ENCODE measurements at regions not wholly inside any gene's neighbourhood (a gene's known extent, or its start where the extent isn't known, plus 50 kb on each side); places are given as distances from the start of the nearest gene placed in this dataset.
"Not testable (repeated sequence)": the region's sequence is repeated elsewhere in the genome, so short reads cannot be mapped to it uniquely, and the experiment has no call there.

DNA sequence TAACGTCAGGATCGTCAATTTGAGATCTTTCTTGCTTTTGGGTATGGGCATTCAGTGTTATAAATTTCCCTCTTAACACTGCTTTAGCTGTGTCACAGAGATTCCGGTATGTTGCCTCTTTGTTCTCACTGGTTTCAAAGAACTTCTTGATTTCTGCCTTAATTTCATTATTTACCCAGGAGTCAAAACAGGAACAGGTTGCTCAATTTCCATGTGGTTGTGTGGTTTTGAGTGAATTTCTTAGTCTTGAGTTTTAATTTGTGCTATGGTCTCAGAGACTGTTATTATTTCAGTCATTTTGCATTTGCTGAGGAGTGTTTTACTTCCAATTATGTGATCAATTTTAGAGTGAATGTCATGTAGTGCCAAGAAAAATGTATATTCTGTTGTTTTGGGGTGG lies 153.1 kb downstream of the PCDH17 start:
- no peak for DNase-seq

DNA sequence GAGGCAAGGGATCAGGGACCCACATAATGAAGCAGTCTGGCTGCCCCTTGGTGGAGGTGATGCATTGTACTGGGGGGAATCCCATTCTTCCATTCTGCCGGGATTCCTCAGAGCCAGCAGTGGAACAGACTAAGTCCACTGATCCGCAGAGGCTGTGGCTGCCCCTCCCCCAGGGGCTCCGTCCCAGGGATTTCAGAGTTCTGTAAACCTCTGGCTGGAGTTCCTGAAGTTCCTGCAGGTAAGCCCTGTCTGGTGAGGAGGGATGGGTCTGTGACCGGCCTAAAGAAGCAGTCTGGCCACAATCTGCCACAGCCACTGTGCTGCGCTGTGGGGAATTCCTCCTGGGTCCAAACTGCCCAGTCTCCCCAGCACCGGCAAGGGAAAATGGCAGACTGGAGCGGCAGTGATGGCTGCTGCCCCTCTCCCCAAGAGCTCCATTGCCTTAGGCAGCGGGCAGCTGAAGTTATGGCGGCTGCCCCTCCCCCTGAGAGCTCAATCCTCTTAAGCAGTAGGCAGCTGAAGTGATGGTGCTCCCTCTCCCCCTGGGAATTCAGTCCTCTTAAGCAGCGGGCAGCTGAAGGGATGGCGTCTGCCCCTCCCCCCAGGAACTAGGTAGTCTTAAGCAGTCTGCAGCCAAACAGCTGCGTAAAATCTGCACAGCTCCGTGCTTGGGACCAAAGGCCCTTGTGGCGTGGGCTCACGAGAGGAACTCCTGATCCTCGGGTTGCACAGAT lies 155.7 kb downstream of the PCDH17 start:
- DNase-seq = no peak

DNA sequence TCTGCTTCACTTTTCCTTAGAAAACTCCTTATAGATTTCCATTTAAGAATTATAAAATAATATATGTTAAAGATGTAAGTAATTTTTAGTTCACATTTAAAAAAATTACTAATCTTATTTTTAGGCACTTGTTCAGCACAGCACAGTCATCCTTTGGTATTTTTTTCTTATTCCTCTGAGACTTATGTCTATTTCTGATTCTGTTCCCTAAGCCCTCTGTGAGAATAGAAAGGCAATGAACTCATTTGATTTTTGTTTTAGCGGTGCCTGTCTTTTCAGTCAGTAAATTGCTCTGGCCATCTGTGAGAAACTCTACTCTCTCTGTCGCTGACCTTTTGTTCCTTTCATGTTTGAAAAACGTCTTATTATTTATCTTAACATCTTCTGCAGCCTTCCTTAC lies 168.1 kb downstream of the PCDH17 start:
- DNase-seq = no peak

DNA sequence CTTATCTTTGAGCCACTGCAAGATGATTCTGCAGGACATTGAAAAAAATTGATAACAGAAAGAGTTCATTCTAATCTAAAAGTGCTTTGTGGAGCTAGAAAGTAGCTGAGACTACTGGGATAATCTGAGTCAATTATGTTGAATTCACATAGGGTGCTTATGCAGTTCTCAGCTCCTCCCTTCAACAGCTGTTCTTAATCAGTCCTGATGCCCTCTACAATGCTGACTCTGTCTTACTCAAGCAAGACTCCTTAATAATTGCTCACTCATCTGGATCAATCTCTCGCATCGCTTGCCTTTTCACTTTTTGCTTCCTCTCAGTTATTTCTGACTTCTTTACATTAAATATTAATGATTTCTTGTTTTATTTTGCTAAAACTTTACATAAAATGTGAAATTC lies 182.1 kb downstream of the PCDH17 start:
- no peak for DNase-seq

DNA sequence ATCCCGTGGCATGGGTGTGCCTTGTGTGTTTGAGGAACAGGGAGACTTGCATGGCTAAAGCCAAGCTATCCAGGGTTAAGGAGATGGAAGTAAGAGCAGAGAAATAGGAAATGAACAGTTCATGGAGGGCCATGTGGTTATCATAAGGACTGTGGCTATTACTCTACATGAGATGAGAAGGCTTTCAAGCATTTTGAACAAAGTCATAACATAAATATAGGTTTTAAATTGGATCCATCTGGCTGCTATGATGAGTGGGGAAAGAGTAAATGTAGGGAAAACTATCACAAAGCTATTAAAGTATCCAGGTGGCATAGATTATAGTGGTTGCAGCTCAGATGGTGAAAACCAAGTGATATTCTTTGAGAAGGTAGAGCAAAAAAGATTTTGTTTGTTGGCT lies 184.1 kb downstream of the PCDH17 start:
- no peak for DNase-seq

DNA sequence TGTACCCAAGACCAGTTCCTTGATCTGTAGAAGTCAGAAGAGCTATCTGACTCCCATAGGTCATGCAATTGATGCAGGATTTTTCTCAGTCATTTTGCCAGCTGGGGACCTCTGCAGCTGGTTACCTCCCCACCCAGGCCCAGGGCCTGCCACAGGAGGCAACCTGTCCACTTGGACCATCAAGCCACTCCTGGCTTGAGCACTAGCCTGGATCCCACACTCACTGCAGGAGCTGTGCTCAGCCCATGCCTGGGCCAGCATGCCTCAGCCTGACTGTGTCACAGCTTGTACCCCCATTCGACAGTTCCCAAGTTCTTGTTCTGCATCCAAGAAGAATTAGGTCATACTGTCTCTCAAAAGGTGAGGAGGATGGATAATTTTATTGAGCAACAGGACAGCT lies 189.4 kb downstream of the PCDH17 start:
- DNase-seq = no peak

DNA sequence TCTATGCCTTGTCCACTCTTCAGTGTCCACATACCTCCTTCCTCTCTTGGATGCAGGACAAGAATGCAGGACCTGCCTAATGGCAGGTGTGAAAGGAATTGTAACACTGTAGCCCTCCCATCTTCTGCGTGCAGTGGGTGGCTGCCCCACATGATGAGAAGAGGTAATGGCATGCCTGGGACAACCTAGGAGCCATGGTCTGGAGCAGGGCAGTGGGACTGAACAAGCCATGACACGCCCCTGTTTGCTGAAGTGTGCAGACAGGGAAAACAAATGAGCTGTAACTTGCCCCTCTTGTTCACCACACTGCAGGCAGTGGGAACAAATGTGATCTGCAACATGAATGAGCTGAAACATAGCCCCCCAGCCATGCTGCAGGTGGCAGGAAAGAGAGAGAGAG lies 192.2 kb downstream of the PCDH17 start:
- DNase-seq = no peak

DNA sequence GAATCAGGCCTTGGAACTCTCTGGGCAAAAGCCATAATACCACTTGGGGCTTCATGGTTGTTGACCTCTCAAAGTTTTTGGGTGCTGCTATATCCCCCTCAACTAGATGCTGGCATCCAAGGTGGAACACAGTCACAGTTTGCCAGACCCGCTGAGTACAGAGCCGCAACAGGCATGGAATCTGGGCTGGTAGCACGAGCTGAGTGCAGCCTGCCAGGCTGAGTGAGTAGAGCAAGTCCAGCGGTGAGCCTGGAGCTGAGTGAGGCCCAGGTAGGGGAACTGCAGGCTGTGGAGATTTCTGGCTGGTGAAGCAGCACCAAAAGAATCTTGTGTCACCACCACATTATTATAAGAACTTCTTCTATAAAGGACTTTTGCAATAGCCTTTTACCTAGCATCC lies 192.6 kb downstream of the PCDH17 start:
- DNase-seq = no peak

DNA sequence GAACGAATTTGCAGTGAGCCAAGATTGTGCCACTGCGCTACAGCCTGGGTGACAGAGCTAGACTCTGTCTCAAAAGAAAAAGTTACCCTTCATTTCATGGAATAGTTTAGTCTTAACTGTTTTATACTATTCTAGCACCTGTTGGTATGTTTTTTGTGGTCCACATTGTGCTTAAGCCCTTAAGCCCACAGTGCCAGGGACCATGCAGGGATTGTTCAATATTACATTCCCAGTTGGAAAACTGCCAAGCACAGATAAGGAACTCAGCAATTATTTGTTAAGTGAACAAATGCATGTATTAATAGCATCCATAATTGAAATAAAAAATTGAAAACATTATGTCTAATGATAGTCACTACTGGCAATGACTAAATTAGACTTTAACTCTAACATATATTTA lies 193.5 kb downstream of the PCDH17 start:
- no peak for DNase-seq

DNA sequence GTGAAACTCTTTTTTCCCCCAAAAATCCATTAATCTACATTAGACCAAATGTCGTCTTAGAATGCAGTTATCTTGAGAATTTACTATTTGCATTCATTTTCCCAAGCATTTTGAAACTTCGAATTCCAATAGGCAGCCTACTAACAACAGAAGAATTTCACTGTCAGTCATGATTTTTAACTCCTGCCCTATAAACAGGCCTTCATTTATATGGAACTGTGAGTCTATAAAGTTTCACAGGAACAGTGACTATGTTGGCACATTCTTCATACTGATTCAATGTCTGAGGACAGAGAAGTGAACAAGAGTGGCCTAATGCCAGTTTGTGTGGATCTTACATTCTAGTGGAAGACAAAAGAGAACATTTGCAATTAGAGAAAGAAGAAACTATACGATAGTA lies 198.0 kb downstream of the PCDH17 start:
- DNase-seq = no peak

DNA sequence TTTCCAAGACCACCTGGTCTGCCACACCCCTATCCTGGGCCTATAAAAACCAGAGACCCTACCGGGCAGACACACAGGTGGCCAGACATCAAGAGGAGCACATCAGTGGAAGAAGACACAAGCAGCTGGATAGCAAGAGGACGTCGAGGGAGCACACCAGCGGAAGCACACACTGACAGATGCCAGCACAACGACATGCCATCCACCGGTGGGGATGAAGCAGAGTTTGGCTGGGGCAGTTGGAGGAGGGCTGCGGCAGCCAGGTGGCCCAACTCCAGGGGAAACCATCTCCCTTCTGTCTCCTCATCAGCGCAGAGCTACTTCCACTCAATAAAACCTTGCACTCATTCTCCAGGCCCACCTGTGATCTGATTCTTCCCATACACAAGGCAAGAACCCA lies 200.6 kb downstream of the PCDH17 start:
- DNase-seq = no peak

DNA sequence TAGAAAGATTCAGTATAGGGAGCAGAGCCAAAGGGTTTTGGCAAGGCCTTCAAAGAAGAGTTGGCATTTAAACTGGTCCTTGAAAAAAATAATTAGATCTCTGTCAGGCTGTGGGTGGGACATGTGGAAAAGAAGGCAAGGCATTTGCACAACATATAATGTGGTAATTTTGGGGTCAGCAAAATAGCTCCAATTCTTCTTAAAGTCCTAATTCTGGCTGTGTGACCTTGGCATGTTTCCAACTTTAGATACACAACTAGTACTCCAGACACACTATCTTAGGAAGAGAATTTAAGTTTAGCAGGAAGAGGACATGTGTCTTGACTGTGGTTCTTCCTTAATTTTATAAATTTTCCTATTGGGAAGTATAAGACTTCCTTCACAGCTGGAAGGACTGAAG lies 206.3 kb downstream of the PCDH17 start:
- DNase-seq = no peak

DNA sequence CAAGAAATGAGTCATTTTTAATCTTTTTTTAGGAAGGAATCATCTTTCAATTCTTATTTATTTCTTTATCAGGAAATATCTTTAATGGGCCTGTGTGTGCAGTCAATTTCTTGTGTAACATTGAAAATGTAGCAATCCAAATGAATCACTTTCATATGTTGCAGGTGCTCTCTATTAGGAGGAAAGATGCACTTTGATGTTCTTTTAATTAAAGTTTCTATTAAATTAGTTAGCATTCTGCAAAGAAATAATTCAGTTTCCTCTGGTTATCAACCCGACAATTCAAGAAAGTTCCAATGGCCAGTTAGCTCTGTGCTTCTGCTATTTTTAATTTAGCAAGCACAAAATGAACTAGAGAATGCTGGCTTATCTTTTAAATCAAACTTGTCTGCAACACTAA lies 212.0 kb downstream of the PCDH17 start:
- DNase-seq = no peak

DNA sequence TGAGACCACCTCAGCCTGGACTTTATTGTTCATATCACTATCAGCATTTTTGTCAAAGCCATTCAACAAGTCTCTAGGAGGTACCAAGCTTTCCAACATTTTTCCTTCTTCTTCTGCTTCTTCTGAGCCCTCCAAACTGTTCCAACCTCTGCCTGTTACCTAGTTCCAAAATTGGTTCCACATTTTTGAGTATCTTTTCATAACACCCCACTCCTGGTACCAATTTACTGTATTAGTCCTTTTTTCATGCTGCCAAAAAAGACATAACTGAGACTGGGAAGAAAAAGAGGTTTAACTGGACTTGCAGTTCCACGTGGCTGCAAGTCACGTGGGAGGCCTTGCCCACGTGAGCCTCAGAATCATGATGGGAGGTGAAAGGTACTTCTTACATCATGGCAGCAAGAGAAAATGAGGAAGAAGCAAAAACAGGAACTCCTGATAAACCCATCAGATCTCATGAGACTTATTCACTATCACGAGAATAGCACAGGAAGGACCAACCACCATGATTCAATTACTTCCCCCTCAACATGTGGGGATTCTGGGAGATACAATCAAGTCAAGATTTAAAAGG lies 215.1 kb downstream of the PCDH17 start:
- no peak for DNase-seq

DNA sequence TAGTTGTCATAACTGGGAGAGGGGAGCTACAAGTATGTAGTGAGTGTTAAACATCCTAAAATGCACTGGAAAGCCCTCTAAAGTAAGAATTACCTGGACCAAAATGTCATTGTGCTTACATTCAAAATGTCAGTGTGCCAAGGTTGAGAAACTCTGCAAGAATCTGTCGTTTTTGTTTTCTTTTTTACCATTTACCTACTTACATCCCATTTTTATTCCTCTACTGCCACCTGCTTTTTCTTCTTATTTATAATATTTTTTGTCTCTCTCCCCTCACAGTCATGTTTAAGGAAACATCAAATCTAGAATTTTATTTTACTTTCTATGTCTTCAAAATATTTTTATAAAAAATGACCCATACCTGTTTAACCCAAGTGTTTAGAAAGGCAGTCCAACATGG lies 226.4 kb downstream of the PCDH17 start:
- DNase-seq = no peak

DNA sequence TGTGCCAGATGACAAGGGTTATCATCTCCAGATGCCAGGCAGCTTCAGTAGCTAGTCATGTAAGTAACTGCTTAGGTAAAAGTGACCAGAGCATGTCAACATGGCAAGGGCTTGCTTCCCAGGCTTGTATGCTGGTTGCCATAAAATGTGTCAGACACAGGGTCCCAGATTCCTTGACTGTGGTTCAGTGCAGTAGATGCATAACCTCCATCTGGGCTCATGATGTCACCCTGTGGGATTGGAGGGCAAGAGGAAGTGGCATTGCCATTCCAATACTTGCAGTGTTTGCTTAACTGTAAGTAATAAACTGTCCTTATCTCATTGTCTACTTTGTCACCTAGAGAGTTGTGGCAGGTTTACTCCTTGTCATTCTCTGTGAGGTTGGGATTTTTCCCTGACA lies 226.8 kb downstream of the PCDH17 start:
- DNase-seq = no peak

DNA sequence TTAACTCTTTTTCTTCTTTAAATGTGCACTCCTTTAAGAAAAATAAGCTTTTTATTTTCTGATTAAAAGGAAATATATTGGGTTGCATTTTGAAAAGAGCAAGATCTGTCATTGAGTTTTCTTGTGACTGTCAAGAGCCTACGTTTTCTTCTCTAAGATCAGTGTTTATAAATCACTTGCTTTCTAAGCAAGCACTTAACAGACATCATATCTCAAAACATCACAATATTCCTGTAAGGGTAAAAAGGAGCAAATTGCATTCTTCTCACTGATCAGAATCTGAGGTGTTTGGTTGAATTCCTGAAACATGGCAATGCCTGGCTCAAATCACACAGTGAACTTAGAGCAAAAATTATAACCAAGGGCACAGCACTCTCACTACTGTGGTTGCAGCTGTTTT lies 231.3 kb downstream of the PCDH17 start:
- DNase-seq = no peak

DNA sequence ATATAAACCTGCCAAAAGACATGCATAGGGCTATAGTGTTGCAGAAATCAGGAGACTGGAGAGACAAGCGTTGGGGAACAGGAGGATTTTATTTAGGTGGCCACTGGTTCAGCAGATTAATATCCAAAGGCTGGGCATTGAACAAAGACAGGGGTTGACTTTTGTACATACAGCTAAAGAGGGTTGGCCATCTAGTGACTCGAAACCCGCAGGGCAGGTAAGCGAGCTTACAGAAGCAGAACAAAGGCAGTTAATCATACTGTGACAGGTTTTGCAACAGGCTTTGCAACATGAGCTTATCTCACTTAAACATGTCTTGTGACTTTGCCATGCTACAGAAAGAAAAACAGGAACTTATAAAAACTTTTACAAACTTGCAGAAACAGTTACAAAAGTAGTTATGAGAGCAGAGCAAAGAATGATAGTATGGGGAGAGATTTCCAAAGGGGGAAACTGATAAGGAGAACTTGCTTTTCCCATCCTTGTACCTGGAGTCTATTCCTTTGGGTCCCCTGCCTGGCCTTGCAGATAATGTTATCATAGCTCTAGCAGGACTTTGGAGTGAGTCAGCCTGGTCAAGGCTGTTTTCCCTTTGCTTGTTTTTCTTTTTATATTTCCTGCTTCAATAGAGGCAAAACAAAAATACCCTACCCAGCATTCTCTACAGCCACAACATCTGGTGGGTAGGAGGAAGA lies 234.2 kb downstream of the PCDH17 start:
- no peak for DNase-seq

DNA sequence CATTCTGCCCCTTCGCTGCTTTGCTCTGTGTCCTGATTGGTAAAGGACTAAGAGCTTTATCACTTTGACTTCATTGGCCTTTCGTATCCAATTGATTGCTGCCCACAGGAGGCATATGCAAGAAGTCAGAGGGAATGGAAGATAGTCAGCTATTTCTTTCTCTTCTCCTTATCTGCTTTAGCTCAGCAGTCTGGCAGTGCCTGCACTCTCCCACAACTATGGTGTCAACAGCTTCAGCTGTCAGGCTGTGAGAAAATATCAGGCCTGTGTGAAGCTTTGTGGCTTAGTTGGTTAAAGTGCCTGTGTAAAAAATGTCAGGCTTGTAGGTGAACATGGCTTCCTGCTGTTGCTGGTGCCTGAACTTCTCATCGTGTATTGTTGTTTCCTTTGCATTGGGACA lies 243.0 kb downstream of the PCDH17 start:
- no peak for DNase-seq

DNA sequence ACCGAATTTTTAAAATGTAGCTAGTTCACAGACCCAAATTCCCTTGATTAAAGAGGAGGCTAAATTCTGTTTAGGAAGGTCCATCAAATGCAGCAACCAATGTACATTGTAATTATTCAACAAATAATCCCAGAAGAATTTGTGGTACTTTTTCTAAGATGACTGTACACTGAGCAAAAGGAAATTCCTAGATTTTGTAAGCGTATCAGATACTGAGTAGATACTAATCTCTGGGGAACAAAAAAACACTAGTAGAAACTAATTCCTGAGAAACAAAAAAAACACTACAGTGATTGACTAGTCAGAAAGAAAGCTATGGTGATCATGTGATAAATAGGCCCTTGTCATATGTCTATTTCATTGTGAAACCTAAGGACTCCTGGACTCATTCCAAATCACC lies 246.1 kb downstream of the PCDH17 start:
- DNase-seq = no peak

DNA sequence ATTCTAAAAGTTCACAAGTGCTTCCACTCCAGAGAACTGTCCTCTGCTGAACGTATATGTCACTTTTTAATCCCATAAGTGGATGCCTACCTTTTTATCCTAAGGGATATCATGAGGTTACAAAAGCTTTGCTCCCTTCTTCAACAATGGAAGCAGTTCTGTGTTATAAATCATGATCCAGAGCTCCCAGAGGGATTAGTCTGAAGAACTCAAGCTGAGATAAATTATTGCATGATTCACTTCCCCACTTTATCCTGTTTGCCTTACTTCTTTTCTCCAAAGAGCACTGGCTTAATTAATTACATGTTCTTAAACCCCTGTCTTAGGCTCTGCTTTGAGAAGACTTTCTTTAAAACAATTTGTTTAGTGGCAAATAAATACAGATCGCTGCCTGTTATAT lies 246.7 kb downstream of the PCDH17 start:
- DNase-seq = no peak

DNA sequence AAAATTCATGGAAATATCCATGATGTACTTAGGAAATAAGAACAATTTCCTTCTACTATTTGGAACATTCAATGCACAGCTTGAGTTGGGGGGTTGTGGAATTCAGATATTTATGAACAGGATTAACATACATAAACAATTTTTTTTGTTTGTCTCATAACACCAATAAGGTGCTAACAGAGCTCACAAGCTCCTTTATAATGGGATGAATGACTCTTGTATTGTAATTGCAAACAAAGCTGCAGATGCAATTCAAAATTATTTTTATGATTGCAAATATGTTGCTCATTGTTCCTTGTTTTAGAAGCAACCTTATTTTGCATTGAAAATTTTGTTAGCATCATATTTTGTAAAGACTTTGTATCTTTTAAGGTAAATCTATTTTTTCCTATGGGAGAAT lies 265.7 kb downstream of the PCDH17 start:
- no peak for DNase-seq

DNA sequence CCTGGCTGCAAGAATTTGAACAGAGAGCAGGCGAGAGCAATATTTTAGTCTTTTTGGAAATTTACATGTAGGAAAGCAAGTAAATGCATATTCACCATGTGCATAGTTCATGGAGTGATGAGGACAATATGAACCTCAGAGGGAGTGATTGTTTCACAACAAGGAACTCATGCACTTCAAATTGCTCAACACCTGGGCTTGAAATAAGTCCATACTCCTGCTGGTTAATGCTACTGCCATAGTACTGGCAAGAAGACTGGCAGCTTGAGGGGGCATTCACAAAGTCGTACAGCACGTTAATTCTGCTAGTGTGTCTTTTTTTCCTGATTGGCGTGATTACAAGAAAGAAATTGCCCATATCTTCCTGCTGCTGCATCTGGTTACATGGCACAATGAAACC lies 267.6 kb downstream of the PCDH17 start:
- no peak for DNase-seq

DNA sequence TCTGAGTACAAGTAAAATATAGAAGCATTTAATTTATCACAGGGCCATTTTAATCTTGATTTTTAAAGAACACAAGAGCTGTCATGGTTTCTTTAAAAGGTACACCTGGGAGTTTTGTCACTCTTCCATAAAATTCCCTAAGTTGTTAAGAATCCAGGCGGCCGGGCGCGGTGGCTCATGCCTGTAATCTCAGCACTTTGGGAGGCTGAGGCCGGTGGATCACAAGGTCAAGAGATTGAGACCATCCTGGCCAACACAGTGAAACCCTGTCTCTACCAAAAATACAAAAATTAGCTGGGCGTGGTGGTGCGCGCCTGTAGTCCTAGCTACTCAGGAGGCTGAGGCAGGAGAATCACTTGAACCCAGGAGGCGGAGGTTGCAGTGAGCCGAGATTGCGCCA lies 278.3 kb downstream of the PCDH17 start:
- DNase-seq = not testable (repeated sequence)
